MCF 10A (cell line): ENCODE measurements at regions not wholly inside any gene's neighbourhood (a gene's known extent, or its start where the extent isn't known, plus 50 kb on each side); places are given as distances from the start of the nearest gene placed in this dataset.

Source experiments
- BruUV-seq: library from RNA; stranded (reverse); fragments of 400-500 nt; replicated peaks from 2 replicates; lab custom pipeline; 2021; lab: Mats Ljungman, UMichigan
- CTCF ChIA-PET: fragments of 300-600 bp; sonication (Branson Sonifier 250); formaldehyde crosslinking; extraction: SDS; loops from one replicate; lab custom pipeline; 2021; ENCODE audit warnings: antibody characterized with exemption, inconsistent platforms; lab: Yijun Ruan, JAX
- POLR2A ChIA-PET: fragments of 300-600, 350-650 bp; sonication (Branson Sonifier 250); formaldehyde crosslinking; extraction: SDS; loops from one replicate; lab custom pipeline; 2020; ENCODE audit warnings: antibody characterized with exemption, inconsistent platforms; lab: Yijun Ruan, JAX
- DNase-seq: peaks from one replicate; pipeline ENCODE4 v3.0.0-alpha.2; 2018; ENCODE audit not compliant: unreplicated experiment
- H3K27ac Mint-ChIP-seq: one replicate; pipeline ENCODE4 v1.8.0; 2022; ENCODE audit warnings: mild to moderate bottlenecking, low read depth, mixed read lengths; ENCODE audit not compliant: unreplicated experiment
- H3K27me3 Mint-ChIP-seq: one replicate; pipeline ENCODE4 v1.8.0; 2022; ENCODE audit warnings: mixed read lengths; ENCODE audit not compliant: insufficient read depth, unreplicated experiment
- H3K36me3 Mint-ChIP-seq: one replicate; pipeline ENCODE4 v1.8.0; 2022; ENCODE audit warnings: mild to moderate bottlenecking, moderate library complexity, mixed read lengths; ENCODE audit not compliant: insufficient read depth, unreplicated experiment
- H3K4me1 Mint-ChIP-seq: one replicate; pipeline ENCODE4 v1.8.0; 2022; ENCODE audit warnings: mixed read lengths; ENCODE audit not compliant: insufficient read depth, unreplicated experiment
- H3K4me3 Mint-ChIP-seq: one replicate; pipeline ENCODE4 v1.8.0; 2022; ENCODE audit warnings: mild to moderate bottlenecking, moderate library complexity, mixed read lengths; ENCODE audit not compliant: unreplicated experiment
- H3K9me3 Mint-ChIP-seq: one replicate; pipeline ENCODE4 v1.8.0; 2022; ENCODE audit warnings: mixed read lengths; ENCODE audit not compliant: unreplicated experiment
- CTCF ChIP-seq: fragments of 200-600 bp; IDR thresholded peaks from one replicate; pipeline ENCODE4 v1.8.0; 2022; ENCODE audit warnings: antibody characterized with exemption, mild to moderate bottlenecking; ENCODE audit not compliant: unreplicated experiment
- intact Hi-C: fragments of 100-400 bp; cut with micrococcal nuclease; formaldehyde crosslinking; loops from 2 replicates; pipeline ENCODE4 v1.14.1; 2022

GRCh38 chr12:75840994-75841355 lies 190.6 kb downstream of the PHLDA1 start:
- Mint-ChIP-seq H3K4me3 (no peak overlapping the region), H3K4me1 (no peaks in the 10 kb centered on the region), H3K36me3 (no peaks in the 10 kb centered on the region), H3K27ac (no peak overlapping the region), H3K9me3 (peaks cover 17% of the 10 kb centered on the region), H3K27me3 (no peaks in the 10 kb centered on the region)
- no peak for TF ChIP-seq CTCF
- intact Hi-C loops, result no loop called here
- POLR2A ChIA-PET, result no interaction called here
- CTCF ChIA-PET, result no interaction called here
- DNase-seq, result no peak
- no TSS peak for BruUV-seq

- intact Hi-C loops, result no loop called here
- Mint-ChIP-seq H3K4me3 (no peak overlapping the region), H3K27ac (no peak overlapping the region), H3K27me3 (no peaks in the 10 kb centered on the region), H3K9me3 (peaks cover 9% of the 10 kb centered on the region), H3K4me1 (no peaks in the 10 kb centered on the region), H3K36me3 (no peaks in the 10 kb centered on the region)
- no peak for TF ChIP-seq CTCF
- POLR2A ChIA-PET, result no interaction called here
- no TSS peak for BruUV-seq
- CTCF ChIA-PET, result no interaction called here
- no peak for DNase-seq
Measured at GRCh38 chr12:75838309-75838708, 193.3 kb downstream of the PHLDA1 start.

- Mint-ChIP-seq H3K4me3 (no peak overlapping the region), H3K36me3 (no peaks in the 10 kb centered on the region), H3K9me3 (peaks cover 7% of the 10 kb centered on the region), H3K27ac (no peak overlapping the region), H3K27me3 (no peaks in the 10 kb centered on the region), H3K4me1 (no peaks in the 10 kb centered on the region)
- no peak for TF ChIP-seq CTCF
- ChIA-PET POLR2A (interaction anchor here (0.9 kb wide), 1 partner anchor 14 kb away, joined by 3 read pairs; no protein-coding TSS in a partner anchor), CTCF (no interaction called here)
- no TSS peak for BruUV-seq
- intact Hi-C loops, result no loop called here
- DNase-seq, result no peak
Measured at GRCh38 chr12:75837700-75838099, 193.9 kb downstream of the PHLDA1 start.

- POLR2A ChIA-PET, result interaction anchor here (1.1 kb wide), 1 partner anchor 19 kb away, joined by 3 read pairs; no protein-coding TSS in a partner anchor
- CTCF ChIA-PET, result no interaction called here
- H3K4me1 Mint-ChIP-seq, result no peaks in the 10 kb centered on the region
- no peak overlapping the region for H3K4me3 Mint-ChIP-seq
- peaks cover 13% of the 10 kb centered on the region for H3K9me3 Mint-ChIP-seq
- DNase-seq, result no peak
- intact Hi-C loops, result no loop called here
- H3K36me3 Mint-ChIP-seq, result no peaks in the 10 kb centered on the region
- no peak overlapping the region for H3K27ac Mint-ChIP-seq
- no TSS peak for BruUV-seq
- H3K27me3 Mint-ChIP-seq, result no peaks in the 10 kb centered on the region
- TF ChIP-seq CTCF, result no peak
Measured at GRCh38 chr12:75836533-75836932, 195.0 kb downstream of the PHLDA1 start.
